ENCODE measurements at regions not wholly inside any gene's neighbourhood (a gene's known extent, or its start where the extent isn't known, plus 50 kb on each side); places are given as distances from the start of the nearest gene placed in this dataset.

- Histone ChIP-seq H3K27ac (ENCODE audit: low read depth, low read length) (no peak overlapping the region), H3K36me3 (ENCODE audit: insufficient read depth, low read length) (no peaks in the 10 kb centered on the region), H3K4me3 (ENCODE audit: low read length in 2 of 2) (no peak overlapping the region), H3K27me3 (ENCODE audit: insufficient read depth, low read length) (no peaks in the 10 kb centered on the region), H3K4me1 (ENCODE audit: insufficient read depth, low read length) (no peaks in the 10 kb centered on the region), H3K9me3 (ENCODE audit: control insufficient read depth in 1 of 2, low read length in 2 of 2) (no peaks in the 10 kb centered on the region)
- ChIA-PET POLR2A (ENCODE audit: partially characterized antibody) (no interaction called here), CTCF (ENCODE audit: partially characterized antibody) (interaction anchor here (1.0 kb wide), 1 partner anchor 11 kb away, joined by 5 read pairs; no protein-coding TSS in a partner anchor)
- Mint-ChIP-seq H3K9me3 (peaks cover 0 to 6% (median 4%) of the 10 kb centered on the region in 8 donors), H3K36me3 (peaks cover 0 to 3% of the 10 kb centered on the region in 2 donors), H3K4me1 (peaks cover 0 to 5% (median 0%) of the 10 kb centered on the region in 4 donors), H3K4me3 (no peak overlapping the region), H3K27me3 (no peaks in the 10 kb centered on the region), H3K27ac (no peak overlapping the region)
- intact Hi-C loops (cut with micrococcal nuclease): no loop called here
- no peak for DNase-seq
Measured at GRCh38 chr6:14226051-14226660, 108.6 kb downstream of the CD83 start.

- H3K27ac Mint-ChIP-seq: no peak overlapping the region
- H3K9me3 Mint-ChIP-seq: peaks cover 0 to 6% (median 4%) of the 10 kb centered on the region in 8 donors
- Histone ChIP-seq H3K9me3 (ENCODE audit: control insufficient read depth in 1 of 2, low read length in 2 of 2) (no peaks in the 10 kb centered on the region), H3K4me3 (ENCODE audit: low read length in 2 of 2) (no peak overlapping the region), H3K36me3 (ENCODE audit: insufficient read depth, low read length) (no peaks in the 10 kb centered on the region), H3K27ac (ENCODE audit: low read depth, low read length) (no peak overlapping the region), H3K4me1 (ENCODE audit: insufficient read depth, low read length) (no peaks in the 10 kb centered on the region), H3K27me3 (ENCODE audit: insufficient read depth, low read length) (no peaks in the 10 kb centered on the region)
- CTCF ChIA-PET (ENCODE audit: partially characterized antibody): no interaction called here
- no peaks in the 10 kb centered on the region for H3K27me3 Mint-ChIP-seq
- POLR2A ChIA-PET (ENCODE audit: partially characterized antibody): no interaction called here
- intact Hi-C loops (cut with micrococcal nuclease): no loop called here
- H3K36me3 Mint-ChIP-seq: peaks cover 0 to 3% of the 10 kb centered on the region in 2 donors
- H3K4me1 Mint-ChIP-seq: peaks cover 0 to 5% (median 1%) of the 10 kb centered on the region in 4 donors
- no peak for DNase-seq
- H3K4me3 Mint-ChIP-seq: no peak overlapping the region
Measured at GRCh38 chr6:14228571-14228970, 111.0 kb downstream of the CD83 start.

- no peaks in the 10 kb centered on the region for H3K9me3 ChIP-seq (ENCODE audit: control insufficient read depth in 1 of 2, low read length in 2 of 2)
- Mint-ChIP-seq H3K4me3 (no peak overlapping the region), H3K27me3 (no peaks in the 10 kb centered on the region), H3K9me3 (peaks cover 0 to 5% (median under 1%) of the 10 kb centered on the region in 8 donors), H3K36me3 (peaks cover 0 to 3% of the 10 kb centered on the region in 2 donors), H3K4me1 (peaks cover 0 to 5% (median 1%) of the 10 kb centered on the region in 4 donors), H3K27ac (no peak overlapping the region)
- no peak for DNase-seq
- no peaks in the 10 kb centered on the region for H3K4me1 ChIP-seq (ENCODE audit: insufficient read depth, low read length)
- no peak overlapping the region for H3K4me3 ChIP-seq (ENCODE audit: low read length in 2 of 2)
- intact Hi-C loops (cut with micrococcal nuclease): no loop called here
- POLR2A ChIA-PET (ENCODE audit: partially characterized antibody): no interaction called here
- no peaks in the 10 kb centered on the region for H3K36me3 ChIP-seq (ENCODE audit: insufficient read depth, low read length)
- H3K27ac ChIP-seq (ENCODE audit: low read depth, low read length): no peak overlapping the region
- no peaks in the 10 kb centered on the region for H3K27me3 ChIP-seq (ENCODE audit: insufficient read depth, low read length)
- CTCF ChIA-PET (ENCODE audit: partially characterized antibody): no interaction called here
Measured at GRCh38 chr6:14231071-14231483, 113.5 kb downstream of the CD83 start.

GRCh38 chr6:14231501-14232280, 114.1 kb downstream of the CD83 start:
- Mint-ChIP-seq H3K9me3 (no peaks in the 10 kb centered on the region), H3K36me3 (no peaks in the 10 kb centered on the region), H3K27me3 (no peaks in the 10 kb centered on the region), H3K4me3 (no peak overlapping the region), H3K27ac (peak overlapping the region in 1 of 7 donors; percentile 38), H3K4me1 (peaks cover 0 to 5% (median 1%) of the 10 kb centered on the region in 4 donors)
- no peaks in the 10 kb centered on the region for H3K9me3 ChIP-seq (ENCODE audit: control insufficient read depth in 1 of 2, low read length in 2 of 2)
- H3K4me3 ChIP-seq (ENCODE audit: low read length in 2 of 2): no peak overlapping the region
- CTCF ChIA-PET (ENCODE audit: partially characterized antibody): interaction anchor here (0.7 kb wide), 1 partner anchor 20 kb away, joined by 5 read pairs; no protein-coding TSS in a partner anchor
- DNase-seq: no peak
- H3K36me3 ChIP-seq (ENCODE audit: insufficient read depth, low read length): no peaks in the 10 kb centered on the region
- H3K27ac ChIP-seq (ENCODE audit: low read depth, low read length): no peak overlapping the region
- intact Hi-C loops (cut with micrococcal nuclease): no loop called here
- H3K4me1 ChIP-seq (ENCODE audit: insufficient read depth, low read length): no peaks in the 10 kb centered on the region
- H3K27me3 ChIP-seq (ENCODE audit: insufficient read depth, low read length): no peaks in the 10 kb centered on the region
- POLR2A ChIA-PET (ENCODE audit: partially characterized antibody): no interaction called here

- Histone ChIP-seq H3K27me3 (ENCODE audit: insufficient read depth, low read length) (no peaks in the 10 kb centered on the region), H3K4me3 (ENCODE audit: low read length in 2 of 2) (no peak overlapping the region), H3K36me3 (ENCODE audit: insufficient read depth, low read length) (no peaks in the 10 kb centered on the region), H3K27ac (ENCODE audit: low read depth, low read length) (no peak overlapping the region), H3K9me3 (ENCODE audit: control insufficient read depth in 1 of 2, low read length in 2 of 2) (no peaks in the 10 kb centered on the region), H3K4me1 (ENCODE audit: insufficient read depth, low read length) (no peaks in the 10 kb centered on the region)
- Mint-ChIP-seq H3K9me3 (no peaks in the 10 kb centered on the region), H3K4me1 (peaks cover 0 to 5% (median 1%) of the 10 kb centered on the region in 4 donors), H3K27ac (no peak overlapping the region), H3K4me3 (no peak overlapping the region), H3K27me3 (no peaks in the 10 kb centered on the region), H3K36me3 (no peaks in the 10 kb centered on the region)
- ChIA-PET CTCF (ENCODE audit: partially characterized antibody) (interaction anchor here (0.7 kb wide), 1 partner anchor 22 kb away, joined by 5 read pairs; no protein-coding TSS in a partner anchor), POLR2A (ENCODE audit: partially characterized antibody) (no interaction called here)
- intact Hi-C loops (cut with micrococcal nuclease): no loop called here
- no peak for DNase-seq
Measured at GRCh38 chr6:14232889-14233288, 115.3 kb downstream of the CD83 start.

- no peak overlapping the region for H3K4me3 ChIP-seq (ENCODE audit: low read length in 2 of 2)
- H3K9me3 ChIP-seq (ENCODE audit: control insufficient read depth in 1 of 2, low read length in 2 of 2): no peaks in the 10 kb centered on the region
- no peak for DNase-seq
- Mint-ChIP-seq H3K9me3 (peaks cover 0 to 12% (median 4%) of the 10 kb centered on the region in 8 donors), H3K27ac (no peak overlapping the region), H3K4me3 (no peak overlapping the region), H3K27me3 (peaks cover 0 to 2% of the 10 kb centered on the region in 2 donors), H3K36me3 (no peaks in the 10 kb centered on the region), H3K4me1 (peaks cover 0 to 3% (median 0%) of the 10 kb centered on the region in 4 donors)
- no peaks in the 10 kb centered on the region for H3K4me1 ChIP-seq (ENCODE audit: insufficient read depth, low read length)
- H3K27ac ChIP-seq (ENCODE audit: low read depth, low read length): no peak overlapping the region
- H3K27me3 ChIP-seq (ENCODE audit: insufficient read depth, low read length): no peaks in the 10 kb centered on the region
- H3K36me3 ChIP-seq (ENCODE audit: insufficient read depth, low read length): no peaks in the 10 kb centered on the region
- POLR2A ChIA-PET (ENCODE audit: partially characterized antibody): no interaction called here
- intact Hi-C loops (cut with micrococcal nuclease): no loop called here
- CTCF ChIA-PET (ENCODE audit: partially characterized antibody): no interaction called here
Measured at GRCh38 chr6:14235653-14236356, 118.2 kb downstream of the CD83 start.

GRCh38 chr6:14239097-14239496, 121.5 kb downstream of the CD83 start:
- ChIA-PET CTCF (ENCODE audit: partially characterized antibody) (no interaction called here), POLR2A (ENCODE audit: partially characterized antibody) (no interaction called here)
- Mint-ChIP-seq H3K4me3 (no peak overlapping the region), H3K27me3 (peaks cover 0 to 2% of the 10 kb centered on the region in 2 donors), H3K27ac (no peak overlapping the region), H3K9me3 (peaks cover 0 to 12% (median 4%) of the 10 kb centered on the region in 8 donors), H3K36me3 (peaks cover 0 to 2% of the 10 kb centered on the region in 2 donors), H3K4me1 (peaks cover 0 to 5% (median 4%) of the 10 kb centered on the region in 4 donors)
- DNase-seq: no peak
- H3K36me3 ChIP-seq (ENCODE audit: insufficient read depth, low read length): no peaks in the 10 kb centered on the region
- H3K4me3 ChIP-seq (ENCODE audit: low read length in 2 of 2): no peak overlapping the region
- H3K4me1 ChIP-seq (ENCODE audit: insufficient read depth, low read length): no peaks in the 10 kb centered on the region
- intact Hi-C loops (cut with micrococcal nuclease): no loop called here
- no peaks in the 10 kb centered on the region for H3K27me3 ChIP-seq (ENCODE audit: insufficient read depth, low read length)
- H3K9me3 ChIP-seq (ENCODE audit: control insufficient read depth in 1 of 2, low read length in 2 of 2): no peaks in the 10 kb centered on the region
- no peak overlapping the region for H3K27ac ChIP-seq (ENCODE audit: low read depth, low read length)
